HG03571 (cell line): ENCODE measurements at regions not wholly inside any gene's neighbourhood (a gene's known extent, or its start where the extent isn't known, plus 50 kb on each side); places are given as distances from the start of the nearest gene placed in this dataset.

Experiments
- ATAC-seq: cut with Tn5 transposase; IDR thresholded peaks from one replicate; pipeline ENCODE4 v1.9.1; 2021; ENCODE audit not compliant: unreplicated experiment

- no peak for ATAC-seq
Observed at GRCh38 chr11:127383026-127383425, 382.5 kb upstream of the KIRREL3 start.

- no peak for ATAC-seq
Observed at GRCh38 chr11:127381247-127381646, 380.7 kb upstream of the KIRREL3 start.

GRCh38 chr11:127379686-127380085 lies 379.1 kb upstream of the KIRREL3 start:
- ATAC-seq = no peak

- ATAC-seq = no peak
Observed at GRCh38 chr11:127376301-127376700, 375.7 kb upstream of the KIRREL3 start.

GRCh38 chr11:127369356-127369755 lies 368.8 kb upstream of the KIRREL3 start:
- no peak for ATAC-seq

- no peak for ATAC-seq
Observed at GRCh38 chr11:127362754-127363308, 362.3 kb upstream of the KIRREL3 start.

- ATAC-seq = no peak
Observed at GRCh38 chr11:127358160-127358559, 357.6 kb upstream of the KIRREL3 start.

GRCh38 chr11:127350476-127350875 lies 349.9 kb upstream of the KIRREL3 start:
- ATAC-seq = no peak

GRCh38 chr11:127345819-127346459 lies 345.4 kb upstream of the KIRREL3 start:
- ATAC-seq = no peak

GRCh38 chr11:127340438-127340837 lies 339.9 kb upstream of the KIRREL3 start:
- ATAC-seq = no peak

- no peak for ATAC-seq
Observed at GRCh38 chr11:127339376-127339775, 338.8 kb upstream of the KIRREL3 start.

GRCh38 chr11:127338380-127339259 lies 338.1 kb upstream of the KIRREL3 start:
- ATAC-seq = no peak

GRCh38 chr11:127334466-127334865 lies 333.9 kb upstream of the KIRREL3 start:
- no peak for ATAC-seq

GRCh38 chr11:127332896-127333295 lies 332.3 kb upstream of the KIRREL3 start:
- no peak for ATAC-seq

GRCh38 chr11:127330044-127330443 lies 329.5 kb upstream of the KIRREL3 start:
- no peak for ATAC-seq

- no peak for ATAC-seq
Observed at GRCh38 chr11:127308291-127308690, 307.7 kb upstream of the KIRREL3 start.

GRCh38 chr11:127307700-127308099 lies 307.1 kb upstream of the KIRREL3 start:
- ATAC-seq = no peak

GRCh38 chr11:127304634-127305033 lies 304.1 kb upstream of the KIRREL3 start:
- ATAC-seq = no peak

- ATAC-seq = no peak
Observed at GRCh38 chr11:127288926-127289325, 288.4 kb upstream of the KIRREL3 start.

GRCh38 chr11:127281534-127281933 lies 281.0 kb upstream of the KIRREL3 start:
- no peak for ATAC-seq

- no peak for ATAC-seq
Observed at GRCh38 chr11:127275774-127276173, 275.2 kb upstream of the KIRREL3 start.

GRCh38 chr11:127274328-127274676 lies 273.7 kb upstream of the KIRREL3 start:
- ATAC-seq = no peak
